K562 (cell line): ENCODE measurements at regions not wholly inside any gene's neighbourhood (a gene's known extent, or its start where the extent isn't known, plus 50 kb on each side); places are given as distances from the start of the nearest gene placed in this dataset.

Source experiments
- ATAC-seq: fragments of 200-7000 bp; cut with Tn5 transposase; 3 replicates; pipeline ENCODE4 v1.9.1; 2020; ENCODE audit warnings: moderate library complexity
- BruUV-seq: library from RNA; stranded (reverse); fragments of 400-500 nt; replicated peaks from 2 replicates; lab custom pipeline; 2021; lab: Mats Ljungman, UMichigan
- CTCF ChIA-PET: fragments of 300-600 bp; formaldehyde crosslinking; extraction: SDS; loops from one replicate; lab custom pipeline; 2021; ENCODE audit warnings: low intra/inter-chr PET ratio; lab: Yijun Ruan, JAX
- POLR2A ChIA-PET: fragments of 300-600, 350-650 bp; sonication (Branson Sonifier 250); formaldehyde crosslinking; extraction: SDS; loops from one replicate; lab custom pipeline; 2021; ENCODE audit warnings: antibody characterized with exemption, inconsistent platforms; lab: Yijun Ruan, JAX
- DNase-seq, 4 experiments: peaks; one replicate each; pipeline versions ENCODE4 v3.0.0 to v3.0.0-alpha.2; 2011 to 2018; ENCODE audit warnings: low spot score in 3 of 4, mixed read lengths in 3 of 4; ENCODE audit errors: extremely low read depth in 1 of 4
- FAIRE-seq: peaks from 2 replicates; lab custom pipeline; 2011; peaks lifted over from hg19 to GRCh38; lab: Jason Lieb, UNC
- H2AFZ ChIP-seq: 2 replicates; pipeline ENCODE4 v1.6.0; 2011; ENCODE audit warnings: low read depth, low read length, control low read depth, inconsistent platforms
- H3K27ac ChIP-seq: fragments of 200-600 bp; 3 replicates; pipeline ENCODE4 v1.8.0; 2011; ENCODE audit warnings: low read depth, mild to moderate bottlenecking, control low read depth, inconsistent platforms, low read length, moderate library complexity, mixed read lengths; ENCODE audit errors: extremely low read depth
- H3K27me3 ChIP-seq, 2 experiments: fragments of 300-600 bp in 1 of 2; 2 replicates in 1 of 2; 3 replicates in 1 of 2; pipeline versions ENCODE4 v1.6.0 to v1.8.0; 2011; ENCODE audit warnings: inconsistent platforms in 2 of 2, low read length in 2 of 2, mild to moderate bottlenecking in 1 of 2, mixed read lengths in 1 of 2, moderate library complexity in 1 of 2; ENCODE audit not compliant: control insufficient read depth in 2 of 2, insufficient read depth in 2 of 2
- H3K36me3 ChIP-seq: fragments of 300-600 bp; 3 replicates; pipeline ENCODE4 v1.8.0; 2011; ENCODE audit warnings: mild to moderate bottlenecking, low read length, inconsistent platforms; ENCODE audit not compliant: control insufficient read depth, insufficient read depth
- H3K4me1 ChIP-seq, 2 experiments: fragments of 200-600 bp in 1 of 2; replicated peaks in 1 of 2; 2 replicates in 1 of 2; 3 replicates in 1 of 2; pipeline versions ENCODE4 v1.5.1 to v1.8.0; 2011; ENCODE audit warnings: inconsistent platforms in 2 of 2, low read length in 2 of 2, mild to moderate bottlenecking in 1 of 2, mixed read lengths in 1 of 2, moderate library complexity in 1 of 2; ENCODE audit not compliant: control insufficient read depth in 2 of 2, insufficient read depth in 2 of 2
- H3K4me2 ChIP-seq: 2 replicates; pipeline ENCODE4 v1.6.1; 2011; ENCODE audit warnings: low read length, control low read depth, inconsistent platforms, mixed read lengths; ENCODE audit not compliant: insufficient read depth
- H3K4me3 ChIP-seq: fragments of 200-600 bp; sonication (generic), shearing (Covaris generic); 2 replicates; pipeline ENCODE4 v1.5.1; 2016; ENCODE audit warnings: control low read depth, inconsistent platforms
- H3K79me2 ChIP-seq: fragments of 200-600 bp; 3 replicates; pipeline ENCODE4 v1.8.0; 2011; ENCODE audit warnings: low read length, inconsistent platforms; ENCODE audit not compliant: control insufficient read depth, insufficient read depth
- H3K9ac ChIP-seq, 2 experiments: 2 replicates each; pipeline versions ENCODE4 v1.6.0 to v1.6.1; 2011; ENCODE audit warnings: low read depth in 2 of 2, low read length in 2 of 2, control low read depth in 1 of 2, inconsistent platforms in 1 of 2, mild to moderate bottlenecking in 1 of 2, mixed read lengths in 1 of 2; ENCODE audit not compliant: insufficient read depth in 1 of 2
- H3K9me1 ChIP-seq: one replicate; pipeline ENCODE4 v1.6.0; 2011; ENCODE audit warnings: inconsistent platforms, mild to moderate bottlenecking, low read length, moderate library complexity; ENCODE audit not compliant: control insufficient read depth, insufficient read depth
- H3K9me3 ChIP-seq: replicated peaks from 2 replicates; pipeline ENCODE4 v1.5.1; 2011; ENCODE audit warnings: low read depth, low read length, inconsistent platforms; ENCODE audit not compliant: control insufficient read depth, insufficient read depth
- H4K20me1 ChIP-seq: replicated peaks from 2 replicates; pipeline ENCODE4 v1.6.1; 2011; ENCODE audit warnings: low read length, inconsistent platforms, mixed read lengths; ENCODE audit not compliant: control insufficient read depth, insufficient read depth
- MCM2 ChIP-seq: fragments of 450-650 bp; IDR thresholded peaks from 2 replicates; pipeline ENCODE4 v1.6.1; 2017; ENCODE audit warnings: low read depth, mild to moderate bottlenecking
- PURB ChIP-seq: sonication (generic); formaldehyde crosslinking; IDR thresholded peaks from 2 replicates; pipeline ENCODE4 v1.9.0; 2021; ENCODE audit warnings: low read depth, mild to moderate bottlenecking, missing genetic modification reagents
- SFPQ ChIP-seq: fragments of 200-400 bp; formaldehyde crosslinking; IDR thresholded peaks from 2 replicates; pipeline ENCODE4 v1.6.1; 2017; ENCODE audit warnings: mild to moderate bottlenecking, low read depth, low read length, moderate library complexity
- TCF7 ChIP-seq: sonication (generic); IDR thresholded peaks from 2 replicates; pipeline ENCODE4 v1.6.1; 2016; ENCODE audit warnings: antibody characterized with exemption, borderline replicate concordance
- ZEB2 ChIP-seq: fragments of 450-650 bp; IDR thresholded peaks from 2 replicates; pipeline ENCODE4 v1.6.1; 2016
- ZNF584 ChIP-seq: fragments of 200-800 bp; sonication (Bioruptor generic); IDR thresholded peaks from 2 replicates; pipeline ENCODE4 v1.6.1; 2016; ENCODE audit warnings: low read depth, mild to moderate bottlenecking, missing genetic modification characterization, missing compliant biosample characterization
- WGBS: fragments of 100-300 bp; shearing (Covaris generic); methylation state at CpG from one replicate; pipeline ENCODE4 v1.1.6; 2016; ENCODE audit warnings: low coverage, mixed read lengths; ENCODE audit not compliant: insufficient coverage; ENCODE audit errors: missing lambda C conversion rate; 5-methylcytosine and 5-hydroxymethylcytosine counted together
- in situ Hi-C: fragments of 300-500 bp; cut with MboI; formaldehyde crosslinking; loops from 4 replicates; pipeline ENCODE4 v1.15.0; 2018; ENCODE audit warnings: inconsistent platforms, mixed read lengths
- intact Hi-C: fragments of 100-400 bp; cut with micrococcal nuclease; formaldehyde crosslinking; loops from 2 replicates; pipeline ENCODE4 v1.14.2; 2022
- TF ChIP-seq, protein P1 (sequence below): fragments of 450-650 bp; formaldehyde crosslinking; IDR thresholded peaks from 2 replicates; pipeline ENCODE4 v1.4.0; 2020; ENCODE audit warnings: mild to moderate bottlenecking, mixed read lengths

DNA sequence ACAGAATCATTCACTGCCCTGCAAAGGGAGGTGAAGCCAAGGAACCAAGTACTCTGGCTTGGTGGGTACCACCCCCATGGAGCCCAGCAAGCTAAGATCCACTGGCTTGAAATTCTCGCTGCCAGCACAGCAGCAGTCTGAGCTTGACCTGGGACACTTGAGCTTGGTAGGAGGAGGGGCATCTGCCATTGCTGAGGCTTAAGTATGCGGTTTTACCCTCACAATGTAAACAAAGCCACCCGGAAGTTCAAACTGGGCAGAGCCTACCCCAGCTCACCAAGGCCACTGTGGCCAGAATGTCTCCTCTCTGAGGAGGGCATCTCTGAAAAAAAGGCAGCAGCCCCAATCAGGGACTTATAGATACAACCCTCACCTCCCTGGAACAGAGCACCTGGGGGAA, 1050.0 kb upstream of the GHITM start (continued):
- TF ChIP-seq TCF7 (no peak), SFPQ (no peak), ZEB2 (no peak), PURB (no peak), ZNF584 (CRISPR knock-in tag) (no peak)

GRCh38 chr10:83104616-83105015, 1034.7 kb upstream of the GHITM start:
- POLR2A ChIA-PET, result no interaction called here
- ATAC-seq (no peak), FAIRE-seq (no peak), DNase-seq (no peak)
- H3K4me3 ChIP-seq, result no peak overlapping the region
- BruUV-seq, result no TSS peak
- CTCF ChIA-PET, result no interaction called here
- no peak overlapping the region for H3K4me2 ChIP-seq
- no peaks in the 10 kb centered on the region for H3K27me3 ChIP-seq
- H3K9me1 ChIP-seq, result no peaks in the 10 kb centered on the region
- no peaks in the 10 kb centered on the region for H3K36me3 ChIP-seq
- H3K79me2 ChIP-seq, result no peaks in the 10 kb centered on the region
- WGBS, result 3% methylated on average over 3 of the region's 3 CpGs
- H3K27ac ChIP-seq, result no peak overlapping the region
- intact Hi-C loops, result no loop called here
- in situ Hi-C loops, result no loop called here
- H2AFZ ChIP-seq, result no peak overlapping the region
- no peaks in the 10 kb centered on the region for H4K20me1 ChIP-seq
- H3K9ac ChIP-seq, result no peak overlapping the region
- no peaks in the 10 kb centered on the region for H3K4me1 ChIP-seq
- no peaks in the 10 kb centered on the region for H3K9me3 ChIP-seq
- TF ChIP-seq, protein P1, sequence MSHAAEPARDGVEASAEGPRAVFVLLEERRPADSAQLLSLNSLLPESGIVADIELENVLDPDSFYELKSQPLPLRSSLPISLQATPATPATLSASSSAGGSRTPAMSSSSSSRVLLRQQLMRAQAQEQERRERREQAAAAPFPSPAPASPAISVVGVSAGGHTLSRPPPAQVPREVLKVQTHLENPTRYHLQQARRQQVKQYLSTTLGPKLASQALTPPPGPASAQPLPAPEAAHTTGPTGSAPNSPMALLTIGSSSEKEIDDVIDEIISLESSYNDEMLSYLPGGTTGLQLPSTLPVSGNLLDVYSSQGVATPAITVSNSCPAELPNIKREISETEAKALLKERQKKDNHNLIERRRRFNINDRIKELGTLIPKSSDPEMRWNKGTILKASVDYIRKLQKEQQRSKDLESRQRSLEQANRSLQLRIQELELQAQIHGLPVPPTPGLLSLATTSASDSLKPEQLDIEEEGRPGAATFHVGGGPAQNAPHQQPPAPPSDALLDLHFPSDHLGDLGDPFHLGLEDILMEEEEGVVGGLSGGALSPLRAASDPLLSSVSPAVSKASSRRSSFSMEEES (CRISPR knock-in tag), result peak; percentile 86
- TF ChIP-seq MCM2, result no peak
- TF ChIP-seq, all 486 proteins: peak for 1
